ENCODE measurements at regions not wholly inside any gene's neighbourhood (a gene's known extent, or its start where the extent isn't known, plus 50 kb on each side); places are given as distances from the start of the nearest gene placed in this dataset.

- TF ChIP-seq CTCF (IDR thresholded peaks at IDR 0.05) = no peak
- DNase-seq = no peak
- no peak overlapping the region for H3K27ac ChIP-seq
- no peaks in the 10 kb centered on the region for H3K4me1 ChIP-seq
- no peaks in the 10 kb centered on the region for H3K9me3 ChIP-seq
- no peaks in the 10 kb centered on the region for H3K27me3 ChIP-seq
- intact Hi-C loops (cut with DNase I) = no loop called here
- ATAC-seq = no peak
- no peaks in the 10 kb centered on the region for H3K36me3 ChIP-seq
- H3K4me3 ChIP-seq = no peak overlapping the region
Measured at GRCh38 chr7:118615681-118616080, 391.2 kb downstream of the ANKRD7 start.

GRCh38 chr7:118621810-118622360, 397.4 kb downstream of the ANKRD7 start:
- H3K9me3 ChIP-seq = no peaks in the 10 kb centered on the region
- intact Hi-C loops (cut with DNase I) = no loop called here
- TF ChIP-seq CTCF (IDR thresholded peaks at IDR 0.05) = no peak
- no peaks in the 10 kb centered on the region for H3K4me1 ChIP-seq
- no peak overlapping the region for H3K27ac ChIP-seq
- H3K36me3 ChIP-seq = no peaks in the 10 kb centered on the region
- DNase-seq (no peak), ATAC-seq (no peak)
- no peaks in the 10 kb centered on the region for H3K27me3 ChIP-seq
- H3K4me3 ChIP-seq = no peak overlapping the region

- no peak overlapping the region for H3K4me3 ChIP-seq
- TF ChIP-seq CTCF (IDR thresholded peaks at IDR 0.05) = no peak
- H3K9me3 ChIP-seq = no peaks in the 10 kb centered on the region
- no peaks in the 10 kb centered on the region for H3K4me1 ChIP-seq
- ATAC-seq (no peak), DNase-seq (no peak)
- H3K27ac ChIP-seq = no peak overlapping the region
- H3K27me3 ChIP-seq = no peaks in the 10 kb centered on the region
- no peaks in the 10 kb centered on the region for H3K36me3 ChIP-seq
- intact Hi-C loops (cut with DNase I) = no loop called here
Measured at GRCh38 chr7:118626739-118627138, 402.2 kb downstream of the ANKRD7 start.

GRCh38 chr7:118627467-118627866, 403.0 kb downstream of the ANKRD7 start:
- H3K27me3 ChIP-seq = no peaks in the 10 kb centered on the region
- H3K4me1 ChIP-seq = no peaks in the 10 kb centered on the region
- H3K9me3 ChIP-seq = no peaks in the 10 kb centered on the region
- H3K4me3 ChIP-seq = no peak overlapping the region
- intact Hi-C loops (cut with DNase I) = no loop called here
- ATAC-seq (no peak), DNase-seq (no peak)
- H3K36me3 ChIP-seq = no peaks in the 10 kb centered on the region
- H3K27ac ChIP-seq = no peak overlapping the region
- TF ChIP-seq CTCF (IDR thresholded peaks at IDR 0.05) = no peak

GRCh38 chr7:118629898-118630438, 405.5 kb downstream of the ANKRD7 start:
- H3K4me3 ChIP-seq = no peak overlapping the region
- H3K27me3 ChIP-seq = no peaks in the 10 kb centered on the region
- TF ChIP-seq CTCF (IDR thresholded peaks at IDR 0.05) = no peak
- H3K4me1 ChIP-seq = no peaks in the 10 kb centered on the region
- DNase-seq (no peak), ATAC-seq (no peak)
- H3K36me3 ChIP-seq = no peaks in the 10 kb centered on the region
- no peaks in the 10 kb centered on the region for H3K9me3 ChIP-seq
- no peak overlapping the region for H3K27ac ChIP-seq
- intact Hi-C loops (cut with DNase I) = no loop called here

GRCh38 chr7:118642396-118642795, 417.9 kb downstream of the ANKRD7 start:
- no peak for ATAC-seq
- H3K36me3 ChIP-seq = no peaks in the 10 kb centered on the region

More at GRCh38 chr7:118642396-118642795, 417.9 kb downstream of the ANKRD7 start:
- no peak for TF ChIP-seq CTCF (IDR thresholded peaks at IDR 0.05)
- Histone ChIP-seq H3K4me3 (no peak overlapping the region), H3K9me3 (no peaks in the 10 kb centered on the region), H3K27me3 (no peaks in the 10 kb centered on the region), H3K27ac (no peak overlapping the region), H3K4me1 (no peaks in the 10 kb centered on the region)
- DNase-seq = no peak
- intact Hi-C loops (cut with DNase I) = no loop called here
